ENCODE measurements at regions not wholly inside any gene's neighbourhood (a gene's known extent, or its start where the extent isn't known, plus 50 kb on each side); places are given as distances from the start of the nearest gene placed in this dataset.
A peak's percentile ranks its signal among the peaks of the same experiment; 100 is the strongest.
"Not testable (repeated sequence)": the region's sequence is repeated elsewhere in the genome, so short reads cannot be mapped to it uniquely, and the experiment has no call there.

DNA sequence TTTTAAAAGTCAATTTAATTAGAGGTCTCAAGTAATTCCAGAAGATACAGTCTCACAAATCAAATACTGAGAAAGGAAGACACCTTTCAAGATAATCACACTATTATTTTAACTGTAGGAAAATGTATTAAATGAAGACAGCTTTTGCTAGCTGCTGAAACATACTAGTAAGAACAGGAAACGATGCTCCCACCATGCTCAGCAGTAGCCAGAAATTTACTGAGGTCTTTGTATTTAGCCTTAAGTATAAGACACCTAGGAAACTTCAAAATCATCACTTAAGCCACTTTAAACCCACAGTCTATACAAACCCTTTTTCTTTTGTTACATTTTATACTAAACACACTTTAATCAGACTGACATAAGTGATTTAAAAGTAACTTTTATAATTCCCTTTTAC lies 72.7 kb upstream of the NPIPB12 start:
- DNase-seq = not testable (repeated sequence)

DNA sequence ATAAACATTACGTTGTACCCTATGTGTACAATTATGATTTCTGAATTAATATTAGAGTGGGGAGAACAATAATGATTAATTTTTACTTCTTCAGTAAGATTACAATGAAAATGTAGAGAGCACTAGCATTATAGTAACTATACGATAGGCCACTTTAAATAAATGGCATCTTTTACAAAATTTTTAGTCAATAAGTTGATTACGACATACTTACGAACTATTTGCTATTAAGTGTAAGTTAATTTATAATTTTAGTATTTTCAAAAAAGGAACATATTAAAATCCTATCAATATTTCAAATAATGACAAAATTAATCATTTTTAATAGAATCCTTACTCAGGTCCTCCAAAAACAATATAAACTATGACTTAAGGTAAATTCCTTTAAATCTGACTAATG lies 75.6 kb upstream of the NPIPB12 start:
- not testable (repeated sequence) for DNase-seq

DNA sequence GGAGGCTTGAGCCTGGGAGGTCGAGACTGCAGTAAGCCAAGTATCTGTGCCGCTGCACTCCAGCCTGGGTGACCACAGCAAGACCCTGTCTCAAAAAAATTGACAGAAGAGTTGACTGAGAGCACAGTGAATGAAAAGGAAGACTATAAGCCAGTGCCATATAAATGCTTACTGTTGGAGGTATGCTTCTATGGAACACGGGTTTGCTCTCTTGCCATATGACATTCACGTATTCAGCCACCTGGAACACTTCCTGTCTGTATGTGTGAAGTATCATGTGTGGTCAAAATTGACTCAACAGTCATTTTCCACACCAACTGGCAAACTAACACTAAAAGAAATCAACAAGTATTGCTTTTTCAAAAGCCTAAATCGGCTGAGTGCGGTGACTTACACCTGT lies 71.1 kb upstream of the SPN start:
- not testable (repeated sequence) for DNase-seq

- DNase-seq = peak; percentile 68
These were observed 68.7 kb upstream of the SPN start for GRCh38 chr16:29594269-29594925.

DNA sequence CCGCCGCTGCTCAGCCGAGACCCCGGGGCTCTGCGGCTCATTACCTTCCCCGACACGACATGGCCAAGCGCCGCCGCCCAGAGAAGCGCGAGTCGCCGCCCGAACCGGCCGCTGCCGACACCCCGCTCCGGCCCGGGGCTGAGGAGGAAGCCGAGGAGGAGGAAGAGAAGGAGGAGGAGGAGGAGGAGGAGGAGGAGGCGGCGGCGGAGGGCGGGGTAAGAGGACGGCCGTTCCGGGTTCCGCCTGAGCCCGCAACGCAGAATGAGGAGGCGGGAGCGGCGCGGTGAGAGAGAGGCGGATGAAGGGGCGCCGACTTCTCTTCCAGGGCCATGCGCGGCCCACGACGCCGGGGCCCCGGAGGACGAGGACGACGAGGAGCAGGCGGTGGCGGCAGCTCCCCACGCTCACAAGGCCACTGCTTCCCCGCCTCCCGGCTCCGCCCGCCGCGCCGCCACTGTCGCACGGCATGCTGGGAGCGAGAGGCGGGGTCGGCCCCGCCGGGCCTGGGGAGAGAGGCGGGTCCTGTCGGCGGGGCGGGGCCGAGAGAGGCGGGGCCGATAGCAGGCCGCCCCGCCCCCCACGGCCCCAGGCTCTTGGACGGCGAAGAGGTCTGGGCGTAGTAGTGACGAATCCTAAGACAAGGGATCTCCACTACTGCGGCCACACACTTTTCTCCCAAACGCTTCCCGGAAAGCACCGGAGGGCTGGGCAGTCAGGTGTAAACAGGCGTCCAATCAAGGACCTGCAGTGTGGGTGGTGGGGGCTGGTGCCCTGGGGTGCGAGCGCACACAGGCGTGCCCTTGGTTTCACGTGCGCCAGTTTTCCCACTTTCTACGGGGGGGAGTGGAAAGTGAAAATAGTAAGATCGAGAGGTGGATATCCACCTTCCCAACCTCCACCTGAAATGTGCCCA lies 67.9 kb upstream of the SPN start:
- DNase-seq = peak; percentile 88

DNA sequence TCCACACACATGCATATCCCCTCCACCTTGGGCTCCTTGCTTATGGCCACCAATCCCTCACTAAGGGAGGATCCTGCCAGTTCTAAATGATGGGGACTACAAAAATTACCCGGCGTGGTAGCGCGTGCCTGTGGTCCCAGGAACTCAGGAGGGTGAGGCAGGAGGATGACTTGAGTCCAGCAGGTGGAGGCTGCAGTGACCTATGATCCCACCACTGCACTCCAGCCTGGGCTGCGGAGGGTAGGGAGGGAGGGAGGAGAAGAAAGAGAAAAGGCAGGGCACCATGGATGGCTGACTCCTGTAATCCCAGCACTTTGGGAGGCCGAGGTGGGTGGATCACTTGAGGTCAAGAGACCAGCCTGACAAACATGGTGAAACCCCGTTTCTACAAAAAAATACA lies 66.0 kb upstream of the SPN start:
- not testable (repeated sequence) for DNase-seq

GRCh38 chr16:29600111-29601000 lies 62.7 kb upstream of the SPN start:
- DNase-seq = peak; percentile 51

DNA sequence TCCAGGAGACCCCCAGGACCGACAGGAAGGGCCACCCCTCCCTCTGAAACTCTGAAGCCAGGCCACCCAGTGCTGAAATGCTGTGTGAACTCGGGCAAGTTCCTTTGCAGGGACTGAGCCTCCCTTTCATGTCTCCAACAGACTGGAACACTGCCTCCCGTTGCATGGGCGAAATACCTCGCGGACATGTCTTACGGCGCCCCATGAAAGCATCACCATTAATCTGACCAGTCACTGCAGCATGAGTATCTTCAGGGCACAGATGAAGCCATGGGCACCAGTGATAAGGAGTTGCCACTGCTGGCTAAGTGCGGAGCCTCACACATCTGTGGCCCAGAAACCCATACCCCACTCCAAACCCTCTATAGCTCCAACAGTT lies 60.8 kb upstream of the SPN start:
- not testable (repeated sequence) for DNase-seq

DNA sequence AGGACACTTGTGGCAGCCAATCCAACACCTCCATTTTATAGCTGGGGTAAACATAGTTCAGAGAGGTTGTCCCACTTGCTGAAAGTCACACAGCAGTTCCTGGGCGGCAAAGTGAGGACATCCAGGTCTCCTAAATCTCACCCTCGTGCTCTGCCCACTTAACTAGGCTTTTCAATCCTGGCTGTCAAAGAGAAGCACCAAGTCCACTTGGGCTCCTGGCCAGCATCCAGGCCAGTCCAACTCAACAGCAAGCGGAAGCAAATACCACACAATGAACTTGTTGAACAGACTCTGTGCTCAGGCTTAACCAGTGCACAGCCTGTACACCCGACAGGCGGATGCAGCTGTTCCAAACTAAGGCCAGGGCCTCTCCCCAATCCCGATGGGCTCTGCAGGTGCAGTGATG lies 60.4 kb upstream of the SPN start:
- DNase-seq = not testable (repeated sequence)

DNA sequence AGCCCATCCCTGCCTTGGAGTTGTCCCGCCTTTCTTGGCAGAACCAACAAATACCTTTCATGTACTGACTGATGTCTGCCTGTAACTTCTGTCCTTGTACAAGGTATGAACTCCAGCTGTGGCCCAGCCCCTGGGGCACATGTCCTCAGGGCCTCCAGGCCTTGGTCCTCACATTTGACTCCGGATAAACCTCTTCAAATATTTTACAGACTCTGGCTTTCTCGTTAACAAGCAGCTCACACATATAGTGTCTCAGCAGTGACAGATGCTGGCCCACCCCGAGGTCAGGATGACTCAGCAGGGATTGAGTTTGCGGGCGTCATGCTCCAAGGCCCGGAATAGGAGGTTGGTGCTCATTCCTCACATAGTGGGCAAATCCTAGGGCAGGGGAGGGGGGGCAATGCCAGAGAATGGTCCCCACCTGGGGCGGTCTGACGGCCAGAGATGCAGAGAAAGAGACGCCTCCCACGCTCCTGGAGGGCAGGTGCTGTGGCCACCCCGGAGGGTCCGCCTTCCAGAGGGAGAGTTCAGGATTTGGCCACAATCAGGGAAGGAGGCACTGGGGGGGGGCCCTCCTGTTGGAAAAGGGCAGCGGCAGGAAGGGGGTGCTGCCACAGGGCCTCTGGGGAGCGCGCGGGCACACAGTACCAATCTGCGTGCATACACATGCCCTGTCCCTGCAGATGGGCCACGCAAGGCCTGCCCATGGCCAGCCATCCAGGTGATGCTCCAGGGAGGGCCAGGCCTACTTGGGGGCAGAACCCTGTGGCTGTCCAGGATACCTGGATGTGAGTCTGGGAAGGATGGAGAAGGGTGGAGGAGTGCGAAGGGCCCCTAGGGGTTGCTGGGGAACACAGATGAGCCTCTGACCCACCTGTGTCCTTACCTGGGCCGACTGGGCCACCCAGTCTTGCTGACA lies 58.2 kb upstream of the SPN start:
- not testable (repeated sequence) for DNase-seq

DNA sequence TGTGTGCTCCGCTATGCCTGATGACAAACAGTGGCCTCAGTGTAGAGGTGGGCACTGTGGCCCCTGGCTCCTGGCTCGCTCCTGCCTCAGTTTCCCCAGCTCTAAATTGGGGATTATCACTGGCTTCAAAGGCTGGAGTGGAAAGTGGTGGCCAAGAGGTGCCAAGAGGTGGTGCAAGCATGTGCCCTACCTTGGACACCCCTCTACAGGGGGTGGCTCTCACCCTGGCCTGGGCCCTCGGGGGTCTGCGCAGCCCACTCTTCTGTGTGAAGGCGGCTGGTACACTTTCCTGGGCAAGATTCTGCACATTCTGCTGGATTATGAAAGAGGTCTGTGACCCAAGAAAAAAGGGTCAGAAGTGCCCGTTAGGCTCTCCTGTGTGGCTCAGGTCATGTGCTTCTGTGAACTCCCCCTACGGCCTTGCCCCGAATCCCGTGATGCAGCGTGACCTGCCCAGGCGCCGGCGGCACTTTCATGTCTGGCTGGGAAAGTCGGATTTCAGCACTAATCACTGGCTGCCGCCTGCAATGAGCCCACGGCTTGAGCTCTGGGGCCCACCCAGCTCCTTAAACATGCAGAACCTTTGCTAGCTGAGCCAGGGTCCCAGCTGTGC lies 57.3 kb upstream of the SPN start:
- DNase-seq = not testable (repeated sequence)

- DNase-seq = not testable (repeated sequence)
These were observed 56.2 kb upstream of the SPN start for GRCh38 chr16:29606669-29607427.

DNA sequence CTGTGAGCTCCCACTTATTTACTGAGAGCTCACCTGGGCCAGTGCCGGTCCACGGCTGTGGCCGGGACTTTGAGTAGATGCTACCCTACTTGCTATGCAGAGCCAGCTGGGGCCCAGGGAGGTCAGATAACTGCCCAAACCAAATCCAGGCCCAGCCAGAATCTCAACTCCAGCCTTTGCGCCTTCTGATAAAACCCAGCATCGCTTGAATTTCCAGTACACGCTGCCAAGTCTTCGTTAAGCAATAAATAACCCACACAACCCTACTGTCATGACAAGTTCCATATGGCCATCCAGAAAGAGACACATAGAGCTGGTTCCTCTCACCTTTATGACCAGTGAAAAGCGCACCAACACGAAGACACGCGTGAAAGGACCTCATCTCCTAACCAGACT lies 55.6 kb upstream of the SPN start:
- DNase-seq = not testable (repeated sequence)

GRCh38 chr16:29612381-29613306 lies 50.4 kb upstream of the SPN start:
- peak; percentile 47 for DNase-seq
